ENCODE measurements at regions not wholly inside any gene's neighbourhood (a gene's known extent, or its start where the extent isn't known, plus 50 kb on each side); places are given as distances from the start of the nearest gene placed in this dataset.

DNA sequence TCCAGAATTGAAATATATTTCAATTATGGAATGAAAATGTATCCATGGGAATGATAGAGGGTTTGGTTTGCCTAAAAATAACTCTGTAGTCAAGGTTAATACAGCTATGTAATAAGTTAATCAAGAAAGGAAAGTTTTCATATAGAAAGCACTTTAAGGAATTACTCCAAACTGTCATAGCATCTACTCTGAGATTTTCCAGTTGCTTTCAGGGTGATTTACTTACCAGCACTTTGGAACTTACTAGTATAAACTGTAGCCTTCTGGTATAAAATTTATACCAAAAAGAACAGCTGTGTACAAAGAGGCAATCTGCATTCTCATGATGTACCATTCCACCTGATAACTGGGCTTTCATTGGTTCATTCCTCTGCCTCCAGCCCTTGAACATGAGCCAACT lies 87.1 kb downstream of the ARF6 start:
- no peak; the same call in 1 of the 3 replicates for ATAC-seq
- TF ChIP-seq TOX (CRISPR knock-in tag; IDR thresholded peaks at IDR 0.05; ENCODE audit: borderline replicate concordance), result 0 out of 2 replicates have a peak, but pooled peaks have one; percentile 9
- no peak for TF ChIP-seq ISL1 (CRISPR knock-in tag; IDR thresholded peaks at IDR 0.05)
- TF ChIP-seq ZNF8 (CRISPR knock-in tag; IDR thresholded peaks at IDR 0.05), result no peak
- TF ChIP-seq ESRRG (CRISPR knock-in tag; IDR thresholded peaks at IDR 0.05), result no peak

DNA sequence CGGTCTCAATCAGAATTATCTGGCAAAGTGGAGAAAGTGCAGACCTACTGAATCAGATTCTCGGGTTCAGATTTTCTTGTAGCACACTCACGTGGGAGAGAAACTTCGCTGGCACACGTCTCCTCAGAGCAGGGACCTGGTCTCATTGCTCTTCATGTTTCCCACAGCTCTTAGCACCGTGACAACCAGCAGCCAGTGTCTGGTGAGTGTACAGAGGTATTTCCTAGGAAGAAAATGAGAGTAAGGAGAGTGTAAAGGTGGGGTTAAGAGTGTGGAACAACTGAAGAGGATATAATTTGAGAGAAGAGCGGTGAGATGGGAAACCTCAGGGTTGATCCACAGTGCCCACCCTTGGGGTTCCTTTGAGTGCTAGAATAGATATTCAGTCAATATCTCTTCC lies 89.2 kb downstream of the ARF6 start:
- peak; percentile 56 for ATAC-seq
- TF ChIP-seq SNAI2 (CRISPR knock-in tag; IDR thresholded peaks at IDR 0.05), result no peak
- TF ChIP-seq ZNF8 (CRISPR knock-in tag; IDR thresholded peaks at IDR 0.05), result no peak
- TF ChIP-seq ZNF70 (CRISPR knock-in tag; IDR thresholded peaks at IDR 0.05), result no peak
- TF ChIP-seq ZC3H10 (CRISPR knock-in tag; IDR thresholded peaks at IDR 0.05), result no peak
- TF ChIP-seq, protein P1, sequence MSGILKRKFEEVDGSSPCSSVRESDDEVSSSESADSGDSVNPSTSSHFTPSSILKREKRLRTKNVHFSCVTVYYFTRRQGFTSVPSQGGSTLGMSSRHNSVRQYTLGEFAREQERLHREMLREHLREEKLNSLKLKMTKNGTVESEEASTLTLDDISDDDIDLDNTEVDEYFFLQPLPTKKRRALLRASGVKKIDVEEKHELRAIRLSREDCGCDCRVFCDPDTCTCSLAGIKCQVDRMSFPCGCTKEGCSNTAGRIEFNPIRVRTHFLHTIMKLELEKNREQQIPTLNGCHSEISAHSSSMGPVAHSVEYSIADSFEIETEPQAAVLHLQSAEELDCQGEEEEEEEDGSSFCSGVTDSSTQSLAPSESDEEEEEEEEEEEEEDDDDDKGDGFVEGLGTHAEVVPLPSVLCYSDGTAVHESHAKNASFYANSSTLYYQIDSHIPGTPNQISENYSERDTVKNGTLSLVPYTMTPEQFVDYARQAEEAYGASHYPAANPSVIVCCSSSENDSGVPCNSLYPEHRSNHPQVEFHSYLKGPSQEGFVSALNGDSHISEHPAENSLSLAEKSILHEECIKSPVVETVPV (CRISPR knock-in tag; IDR thresholded peaks at IDR 0.05), result no peak
- TF ChIP-seq, protein P2, sequence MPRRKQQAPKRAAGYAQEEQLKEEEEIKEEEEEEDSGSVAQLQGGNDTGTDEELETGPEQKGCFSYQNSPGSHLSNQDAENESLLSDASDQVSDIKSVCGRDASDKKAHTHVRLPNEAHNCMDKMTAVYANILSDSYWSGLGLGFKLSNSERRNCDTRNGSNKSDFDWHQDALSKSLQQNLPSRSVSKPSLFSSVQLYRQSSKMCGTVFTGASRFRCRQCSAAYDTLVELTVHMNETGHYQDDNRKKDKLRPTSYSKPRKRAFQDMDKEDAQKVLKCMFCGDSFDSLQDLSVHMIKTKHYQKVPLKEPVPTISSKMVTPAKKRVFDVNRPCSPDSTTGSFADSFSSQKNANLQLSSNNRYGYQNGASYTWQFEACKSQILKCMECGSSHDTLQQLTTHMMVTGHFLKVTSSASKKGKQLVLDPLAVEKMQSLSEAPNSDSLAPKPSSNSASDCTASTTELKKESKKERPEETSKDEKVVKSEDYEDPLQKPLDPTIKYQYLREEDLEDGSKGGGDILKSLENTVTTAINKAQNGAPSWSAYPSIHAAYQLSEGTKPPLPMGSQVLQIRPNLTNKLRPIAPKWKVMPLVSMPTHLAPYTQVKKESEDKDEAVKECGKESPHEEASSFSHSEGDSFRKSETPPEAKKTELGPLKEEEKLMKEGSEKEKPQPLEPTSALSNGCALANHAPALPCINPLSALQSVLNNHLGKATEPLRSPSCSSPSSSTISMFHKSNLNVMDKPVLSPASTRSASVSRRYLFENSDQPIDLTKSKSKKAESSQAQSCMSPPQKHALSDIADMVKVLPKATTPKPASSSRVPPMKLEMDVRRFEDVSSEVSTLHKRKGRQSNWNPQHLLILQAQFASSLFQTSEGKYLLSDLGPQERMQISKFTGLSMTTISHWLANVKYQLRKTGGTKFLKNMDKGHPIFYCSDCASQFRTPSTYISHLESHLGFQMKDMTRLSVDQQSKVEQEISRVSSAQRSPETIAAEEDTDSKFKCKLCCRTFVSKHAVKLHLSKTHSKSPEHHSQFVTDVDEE (CRISPR knock-in tag; IDR thresholded peaks at IDR 0.05), result no peak
- no peak for TF ChIP-seq OSR1 (CRISPR knock-in tag; IDR thresholded peaks at IDR 0.05)
- no peak for TF ChIP-seq BACH2 (CRISPR knock-in tag; IDR thresholded peaks at IDR 0.05; ENCODE audit: borderline replicate concordance)
- TF ChIP-seq GLIS3 (CRISPR knock-in tag; IDR thresholded peaks at IDR 0.05), result no peak
- no peak for TF ChIP-seq PPARA (CRISPR knock-in tag; IDR thresholded peaks at IDR 0.05; ENCODE audit: borderline replicate concordance)

DNA sequence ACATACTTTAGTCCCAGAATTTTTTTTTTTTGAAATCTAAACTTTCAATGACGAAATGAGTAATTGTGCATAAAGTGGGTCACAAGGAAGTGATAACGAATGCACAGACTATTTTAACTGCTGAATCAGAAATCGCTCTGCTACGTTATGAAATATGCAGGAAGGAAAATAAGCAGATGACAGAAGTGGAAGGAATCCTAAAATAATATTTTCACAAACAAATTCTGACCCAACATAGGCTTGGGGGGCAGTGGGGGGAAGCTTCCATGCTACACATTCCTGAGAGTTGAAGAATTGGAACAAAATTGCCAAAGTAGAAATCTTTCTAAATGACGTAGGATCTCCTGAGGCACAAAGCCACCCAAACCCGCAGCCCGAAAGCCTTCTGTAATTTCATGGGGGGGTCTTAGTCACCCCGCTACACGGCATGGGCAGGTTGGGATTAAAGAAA lies 89.6 kb downstream of the ARF6 start:
- ATAC-seq, result peak; percentile 36
- TF ChIP-seq RARB (CRISPR knock-in tag; IDR thresholded peaks at IDR 0.05), result no peak
- TF ChIP-seq ISL1 (CRISPR knock-in tag; IDR thresholded peaks at IDR 0.05), result peak; percentile 37; the same call in 1 of the 2 replicates

DNA sequence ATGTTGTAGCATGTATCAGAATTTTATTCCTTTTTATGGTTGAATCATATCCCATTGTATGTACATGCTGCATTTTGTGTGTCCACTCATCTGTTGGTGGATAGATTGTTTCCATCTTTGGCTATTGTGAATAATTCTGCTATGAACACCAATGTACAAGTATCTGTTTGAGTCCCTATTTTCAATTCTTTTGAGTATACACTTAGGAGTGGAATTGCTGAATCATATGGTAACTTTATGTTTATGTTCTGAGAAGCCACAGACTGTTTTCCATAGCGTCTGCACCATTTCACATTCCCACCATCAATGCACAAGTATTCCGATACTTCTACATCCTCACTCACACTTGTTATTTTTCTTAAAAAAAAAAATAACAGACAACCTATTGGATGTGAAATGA lies 91.5 kb downstream of the ARF6 start:
- ATAC-seq, result no peak

More for the DNA sequence above, 91.5 kb downstream of the ARF6 start:
- TF ChIP-seq ZFP3 (CRISPR knock-in tag; IDR thresholded peaks at IDR 0.05) (no peak), SNAI2 (CRISPR knock-in tag; IDR thresholded peaks at IDR 0.05) (no peak), BACH2 (CRISPR knock-in tag; IDR thresholded peaks at IDR 0.05; ENCODE audit: borderline replicate concordance) (no peak), PPARA (CRISPR knock-in tag; IDR thresholded peaks at IDR 0.05; ENCODE audit: borderline replicate concordance) (no peak), CSDC2 (CRISPR knock-in tag; IDR thresholded peaks at IDR 0.05) (no peak), TCF4 (CRISPR knock-in tag; IDR thresholded peaks at IDR 0.05; ENCODE audit: borderline replicate concordance) (no peak), RARB (CRISPR knock-in tag; IDR thresholded peaks at IDR 0.05) (no peak), TOX (CRISPR knock-in tag; IDR thresholded peaks at IDR 0.05; ENCODE audit: borderline replicate concordance) (no peak), GLIS3 (CRISPR knock-in tag; IDR thresholded peaks at IDR 0.05) (no peak)
- TF ChIP-seq, protein P1 (CRISPR knock-in tag; IDR thresholded peaks at IDR 0.05), result no peak
- TF ChIP-seq, protein P3, sequence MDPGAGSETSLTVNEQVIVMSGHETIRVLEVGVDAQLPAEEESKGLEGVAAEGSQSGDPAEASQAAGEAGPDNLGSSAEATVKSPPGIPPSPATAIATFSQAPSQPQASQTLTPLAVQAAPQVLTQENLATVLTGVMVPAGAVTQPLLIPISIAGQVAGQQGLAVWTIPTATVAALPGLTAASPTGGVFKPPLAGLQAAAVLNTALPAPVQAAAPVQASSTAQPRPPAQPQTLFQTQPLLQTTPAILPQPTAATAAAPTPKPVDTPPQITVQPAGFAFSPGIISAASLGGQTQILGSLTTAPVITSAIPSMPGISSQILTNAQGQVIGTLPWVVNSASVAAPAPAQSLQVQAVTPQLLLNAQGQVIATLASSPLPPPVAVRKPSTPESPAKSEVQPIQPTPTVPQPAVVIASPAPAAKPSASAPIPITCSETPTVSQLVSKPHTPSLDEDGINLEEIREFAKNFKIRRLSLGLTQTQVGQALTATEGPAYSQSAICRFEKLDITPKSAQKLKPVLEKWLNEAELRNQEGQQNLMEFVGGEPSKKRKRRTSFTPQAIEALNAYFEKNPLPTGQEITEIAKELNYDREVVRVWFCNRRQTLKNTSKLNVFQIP (CRISPR knock-in tag; IDR thresholded peaks at IDR 0.05; ENCODE audit: borderline replicate concordance, low read depth), result no peak
- TF ChIP-seq, protein P4, sequence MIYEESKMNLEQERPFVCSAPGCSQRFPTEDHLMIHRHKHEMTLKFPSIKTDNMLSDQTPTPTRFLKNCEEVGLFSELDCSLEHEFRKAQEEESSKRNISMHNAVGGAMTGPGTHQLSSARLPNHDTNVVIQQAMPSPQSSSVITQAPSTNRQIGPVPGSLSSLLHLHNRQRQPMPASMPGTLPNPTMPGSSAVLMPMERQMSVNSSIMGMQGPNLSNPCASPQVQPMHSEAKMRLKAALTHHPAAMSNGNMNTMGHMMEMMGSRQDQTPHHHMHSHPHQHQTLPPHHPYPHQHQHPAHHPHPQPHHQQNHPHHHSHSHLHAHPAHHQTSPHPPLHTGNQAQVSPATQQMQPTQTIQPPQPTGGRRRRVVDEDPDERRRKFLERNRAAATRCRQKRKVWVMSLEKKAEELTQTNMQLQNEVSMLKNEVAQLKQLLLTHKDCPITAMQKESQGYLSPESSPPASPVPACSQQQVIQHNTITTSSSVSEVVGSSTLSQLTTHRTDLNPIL (CRISPR knock-in tag; IDR thresholded peaks at IDR 0.05; ENCODE audit: low read depth), result no peak
